ENCODE measurements at regions not wholly inside any gene's neighbourhood (a gene's known extent, or its start where the extent isn't known, plus 50 kb on each side); places are given as distances from the start of the nearest gene placed in this dataset.

DNA sequence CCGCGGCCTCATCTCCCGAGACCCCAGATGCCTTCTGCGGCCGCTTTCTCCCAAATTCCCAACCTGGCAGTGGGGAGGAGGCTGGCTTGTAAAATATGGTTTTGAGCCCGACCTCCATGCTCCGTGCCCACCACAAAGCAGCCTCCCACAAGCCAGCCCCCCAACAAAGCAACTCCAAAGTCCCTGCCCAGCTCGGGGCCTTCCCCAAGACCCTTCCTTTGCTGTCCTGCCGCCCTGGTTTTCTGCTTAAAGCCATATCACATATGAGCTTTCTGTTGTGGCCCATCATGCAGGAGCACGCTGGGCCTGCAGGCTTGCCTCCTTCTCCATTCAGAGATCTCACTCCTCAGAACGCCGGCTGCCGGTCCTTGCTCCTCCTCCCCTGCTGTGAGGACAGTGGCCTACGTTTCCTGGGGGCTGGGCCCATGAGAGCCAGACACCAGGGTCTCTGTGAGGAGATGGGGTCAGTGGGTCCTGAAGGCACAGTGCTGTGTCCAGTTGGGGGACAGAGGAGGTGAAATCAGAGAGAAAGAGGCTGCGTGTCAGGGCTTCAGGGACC is 680.0 kb downstream of the BRD1 start:
- ATAC-seq (ENCODE audit: low FRiP score) (no peak), DNase-seq (ENCODE audit: low spot score) (no peak)
- TF ChIP-seq CTCF (IDR thresholded peaks at IDR 0.05), result no peak

- no peak for ATAC-seq (ENCODE audit: low FRiP score)
- no peak for DNase-seq (ENCODE audit: low spot score)
- no peak for TF ChIP-seq CTCF (IDR thresholded peaks at IDR 0.05)
These were observed 680.5 kb downstream of the BRD1 start for GRCh38 chr22:49147171-49147570.

DNA sequence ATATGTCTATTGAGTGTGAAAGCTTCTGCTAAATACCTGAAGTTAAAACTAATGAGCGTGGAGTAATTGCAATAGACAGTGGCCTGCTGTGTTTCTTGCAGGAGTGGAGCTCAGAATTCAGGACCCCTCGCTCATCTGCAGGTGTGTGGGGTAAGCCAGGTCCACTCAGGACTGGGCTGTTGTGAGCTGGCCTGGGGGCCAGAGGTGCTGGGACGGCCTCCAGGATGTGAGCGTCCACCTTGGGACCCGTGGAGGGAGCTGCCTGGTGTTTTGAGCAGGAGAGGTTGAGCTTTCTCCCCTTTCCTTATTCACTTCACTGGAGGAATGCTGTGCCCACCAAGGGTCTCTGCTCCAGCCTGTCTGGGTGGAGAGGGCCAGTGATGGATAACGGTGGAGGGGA is 681.2 kb downstream of the BRD1 start:
- DNase-seq (ENCODE audit: low spot score), result no peak
- no peak for TF ChIP-seq CTCF (IDR thresholded peaks at IDR 0.05)
- no peak for ATAC-seq (ENCODE audit: low FRiP score)

DNA sequence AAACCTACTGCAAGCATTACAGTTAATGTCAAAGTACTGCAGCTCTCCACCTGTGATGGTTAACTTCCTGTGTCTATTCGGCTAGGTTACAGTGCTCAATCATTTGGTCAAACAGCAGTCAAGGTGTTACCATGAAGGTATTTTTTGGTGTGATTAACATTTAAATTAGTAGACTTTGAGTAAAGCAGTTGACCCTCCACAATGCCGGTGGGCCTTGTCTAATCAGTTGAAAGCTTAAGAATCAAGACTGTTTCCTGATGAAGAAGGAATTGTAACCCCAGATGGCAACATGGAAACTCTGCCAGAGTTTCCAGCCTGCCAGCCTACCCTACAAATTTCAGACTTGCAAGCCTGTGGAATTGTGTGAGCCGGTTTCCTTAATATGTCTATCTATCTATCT is 683.9 kb downstream of the BRD1 start:
- ATAC-seq (ENCODE audit: low FRiP score) (no peak), DNase-seq (ENCODE audit: low spot score) (no peak)
- TF ChIP-seq CTCF (IDR thresholded peaks at IDR 0.05), result no peak

DNA sequence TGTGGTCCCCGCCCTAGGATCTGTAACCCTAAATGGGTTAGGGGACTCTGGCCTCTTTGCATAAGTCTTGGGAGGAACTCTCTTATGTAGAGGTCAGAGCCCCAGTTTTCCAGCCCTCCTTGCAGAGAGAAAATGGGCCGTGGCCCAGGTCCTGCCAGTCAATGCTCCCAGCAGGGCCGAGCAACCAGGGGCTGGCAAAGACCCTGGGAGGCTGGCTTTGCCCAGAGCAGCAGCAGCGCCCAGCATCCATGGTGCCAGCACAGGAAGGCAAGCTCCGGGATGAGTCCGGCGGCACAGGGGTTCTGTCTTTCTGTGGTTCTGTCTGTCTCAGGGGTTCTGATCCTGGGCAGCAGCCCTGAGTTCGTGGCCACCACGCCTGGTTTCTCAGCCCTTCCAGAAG is 684.8 kb downstream of the BRD1 start:
- DNase-seq (ENCODE audit: low spot score), result no peak
- ATAC-seq (ENCODE audit: low FRiP score), result no peak
- TF ChIP-seq CTCF (IDR thresholded peaks at IDR 0.05), result no peak

GRCh38 chr22:49142296-49142695 is 685.4 kb downstream of the BRD1 start:
- no peak for TF ChIP-seq CTCF (IDR thresholded peaks at IDR 0.05)
- no peak for ATAC-seq (ENCODE audit: low FRiP score)
- DNase-seq (ENCODE audit: low spot score), result no peak

GRCh38 chr22:49141761-49142160 is 685.9 kb downstream of the BRD1 start:
- DNase-seq (ENCODE audit: low spot score), result no peak
- no peak for TF ChIP-seq CTCF (IDR thresholded peaks at IDR 0.05)
- no peak for ATAC-seq (ENCODE audit: low FRiP score)

Data from omental fat pad (tissue), 3 donors.